ENCODE measurements at regions not wholly inside any gene's neighbourhood (a gene's known extent, or its start where the extent isn't known, plus 50 kb on each side); places are given as distances from the start of the nearest gene placed in this dataset.

DNA sequence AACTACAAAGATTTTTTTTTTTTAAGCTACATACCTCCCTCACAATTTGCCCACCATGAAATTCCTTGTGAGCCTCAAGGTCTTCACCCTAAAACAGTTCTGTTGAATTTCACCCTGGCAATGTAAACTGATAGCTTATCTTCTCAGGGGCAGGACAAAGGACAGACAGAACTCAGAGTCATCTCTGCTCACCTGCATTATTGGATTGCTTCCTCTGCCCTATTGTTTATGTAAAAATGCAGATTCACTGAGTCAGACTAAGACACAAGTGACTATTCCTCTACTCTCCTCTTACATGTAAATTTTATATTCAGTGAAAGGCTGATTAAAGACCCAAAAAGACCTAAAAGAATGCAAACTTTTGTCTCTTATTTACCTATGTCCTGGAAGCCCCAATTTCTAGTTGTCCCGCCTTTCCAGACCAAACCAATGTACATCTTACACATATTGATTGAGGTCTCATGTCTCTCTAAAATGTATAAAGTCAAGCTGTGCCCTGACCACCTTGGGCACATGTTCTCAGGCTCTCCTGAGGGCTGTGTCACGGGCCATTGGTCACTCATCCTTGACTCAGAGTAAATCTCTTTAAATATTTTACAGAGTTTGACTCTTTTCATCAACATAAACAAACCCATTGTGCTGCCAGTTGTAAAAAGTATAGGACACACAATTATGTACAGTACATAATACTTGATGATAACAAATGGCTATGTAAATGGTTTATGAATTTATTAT is 440.2 kb downstream of the HTR7 start:
- H3K4me3 ChIP-seq (ENCODE audit: low read depth, low read length): no peak overlapping the region
- DNase-seq (ENCODE audit: low read depth): no peak

- H3K4me3 ChIP-seq (ENCODE audit: low read depth, low read length): no peak overlapping the region
- DNase-seq (ENCODE audit: low read depth): peak; percentile 88
These were observed 438.8 kb downstream of the HTR7 start for GRCh38 chr10:90418869-90419652.

DNA sequence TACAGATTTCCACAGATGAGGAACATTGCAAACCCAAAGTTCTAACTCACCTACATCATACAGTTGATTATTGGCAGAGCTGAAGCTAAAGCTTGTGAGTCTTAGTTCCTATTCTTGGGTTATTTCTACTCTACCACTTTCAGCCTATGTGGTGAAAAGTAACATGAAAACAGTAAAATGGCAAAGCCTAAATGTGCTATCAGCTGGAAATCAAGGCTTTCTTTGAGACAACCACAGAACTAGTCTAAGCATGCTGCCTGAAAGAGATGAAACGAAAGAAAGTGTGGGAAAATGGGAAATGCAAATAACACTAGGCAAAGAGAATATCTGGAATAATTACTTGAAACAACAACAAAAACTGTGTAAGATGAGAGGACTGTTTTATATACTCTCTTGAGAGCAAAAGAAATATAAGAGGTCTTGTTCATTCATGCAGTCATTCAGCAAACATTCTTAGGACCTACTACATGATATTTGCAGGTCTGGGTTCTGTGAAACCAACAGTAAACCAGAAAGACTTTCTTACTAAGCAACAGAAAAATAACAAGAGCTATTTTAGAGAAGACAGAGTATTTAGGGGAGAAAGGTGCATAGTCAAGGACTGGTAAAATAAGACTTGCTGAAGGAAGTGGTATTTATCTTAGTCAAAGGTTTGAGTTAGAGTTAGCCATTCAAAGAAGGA is 437.1 kb downstream of the HTR7 start:
- no peak overlapping the region for H3K4me3 ChIP-seq (ENCODE audit: low read depth, low read length)
- DNase-seq (ENCODE audit: low read depth): no peak

DNA sequence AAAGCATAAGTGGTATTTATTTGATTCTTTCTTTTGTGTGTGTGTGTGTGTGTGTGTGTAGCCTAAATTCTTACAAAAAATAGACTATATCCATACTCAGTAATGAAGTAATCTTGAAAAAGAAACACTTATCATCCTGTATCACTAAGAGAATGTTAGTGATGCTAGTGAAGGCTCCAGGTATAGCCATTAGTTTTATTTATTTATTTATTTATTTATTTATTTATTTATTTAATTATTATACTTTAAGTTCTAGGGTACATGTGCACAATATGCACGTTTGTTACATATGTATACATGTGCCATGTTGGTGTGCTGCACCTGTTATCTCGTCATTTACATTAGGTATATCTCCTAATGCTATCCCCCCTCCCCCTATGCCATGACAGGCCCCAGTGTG is 436.0 kb downstream of the HTR7 start:
- DNase-seq (ENCODE audit: low read depth): no peak
- H3K4me3 ChIP-seq (ENCODE audit: low read depth, low read length): no peak overlapping the region

GRCh38 chr10:90424730-90425129 is 433.1 kb downstream of the HTR7 start:
- no peak overlapping the region for H3K4me3 ChIP-seq (ENCODE audit: low read depth, low read length)
- no peak for DNase-seq (ENCODE audit: low read depth)

DNA sequence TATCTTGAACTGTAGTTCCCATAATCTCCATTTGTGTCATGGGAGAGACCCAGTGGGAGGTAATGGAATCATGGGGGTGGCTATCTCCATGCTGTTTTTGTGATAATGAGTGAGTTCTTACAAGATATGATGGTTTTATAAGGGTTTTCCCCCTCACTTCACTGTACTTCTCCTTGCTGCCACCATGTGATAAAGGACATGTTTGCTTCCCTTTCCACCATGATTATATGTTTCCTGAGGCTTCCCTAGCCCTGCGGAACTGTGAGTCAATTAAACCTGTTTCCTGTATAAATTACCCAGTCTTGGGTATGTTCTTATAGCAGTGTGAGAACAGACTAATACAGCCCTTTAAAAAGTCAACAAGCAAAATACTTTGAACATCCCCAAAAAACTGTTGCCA is 427.7 kb downstream of the HTR7 start:
- H3K4me3 ChIP-seq (ENCODE audit: low read depth, low read length): no peak overlapping the region
- DNase-seq (ENCODE audit: low read depth): no peak

DNA sequence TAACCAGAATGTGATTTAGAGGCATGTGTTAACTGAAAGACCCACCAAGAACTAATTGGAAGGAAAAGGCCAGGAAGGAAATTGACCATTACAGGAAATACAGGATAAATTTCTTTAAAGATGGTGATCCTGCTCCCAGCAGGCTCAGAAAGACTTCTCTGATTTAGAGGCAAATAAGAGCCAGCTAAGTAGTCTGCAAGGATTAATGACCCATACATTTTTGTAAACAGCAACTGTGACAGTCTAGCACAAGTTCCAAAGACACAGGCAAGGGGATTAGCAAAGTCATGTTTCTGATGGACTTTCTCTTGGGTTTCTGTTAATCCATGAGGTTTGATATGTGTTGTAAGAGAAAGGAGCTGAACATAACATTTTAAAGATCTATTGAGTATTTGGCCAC is 425.0 kb downstream of the HTR7 start:
- no peak overlapping the region for H3K4me3 ChIP-seq (ENCODE audit: low read depth, low read length)
- DNase-seq (ENCODE audit: low read depth): no peak

GRCh38 chr10:90435296-90435695 is 422.5 kb downstream of the HTR7 start:
- H3K4me3 ChIP-seq (ENCODE audit: low read depth, low read length): no peak overlapping the region
- DNase-seq (ENCODE audit: low read depth): no peak

- no peak for DNase-seq (ENCODE audit: low read depth)
- H3K4me3 ChIP-seq (ENCODE audit: low read depth, low read length): no peak overlapping the region
These were observed 420.4 kb downstream of the HTR7 start for GRCh38 chr10:90437452-90437851.

GRCh38 chr10:90440870-90441269 is 417.0 kb downstream of the HTR7 start:
- H3K4me3 ChIP-seq (ENCODE audit: low read depth, low read length): no peak overlapping the region
- no peak for DNase-seq (ENCODE audit: low read depth)

- no peak for DNase-seq (ENCODE audit: low read depth)
These were observed 414.5 kb downstream of the HTR7 start for GRCh38 chr10:90443342-90443741.

DNA sequence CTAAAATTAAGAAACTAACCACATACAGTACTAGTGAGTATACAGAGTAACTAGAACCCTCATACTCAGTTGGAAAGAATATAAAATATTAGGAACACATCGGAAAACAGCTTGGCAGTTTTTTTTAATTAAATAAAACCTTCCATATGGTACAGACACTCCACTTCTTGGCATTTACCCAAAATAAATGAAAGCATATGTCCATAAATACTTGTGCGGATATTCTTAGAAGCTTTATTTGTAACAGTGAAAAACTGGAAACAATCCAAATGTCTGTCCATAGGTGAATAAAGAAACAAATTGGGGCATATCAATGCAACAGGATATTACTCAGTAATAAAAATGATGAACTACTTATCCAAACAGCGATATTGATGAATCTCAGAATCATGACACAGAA is 410.0 kb downstream of the HTR7 start:
- DNase-seq (ENCODE audit: low read depth): no peak
- no peak overlapping the region for H3K4me3 ChIP-seq (ENCODE audit: low read depth, low read length)

More at GRCh38 chr10:90443342-90443741, 414.5 kb downstream of the HTR7 start:
- H3K4me3 ChIP-seq (ENCODE audit: low read depth, low read length): no peak overlapping the region

GRCh38 chr10:90450797-90451196 is 407.0 kb downstream of the HTR7 start:
- H3K4me3 ChIP-seq (ENCODE audit: low read depth, low read length): no peak overlapping the region

DNA sequence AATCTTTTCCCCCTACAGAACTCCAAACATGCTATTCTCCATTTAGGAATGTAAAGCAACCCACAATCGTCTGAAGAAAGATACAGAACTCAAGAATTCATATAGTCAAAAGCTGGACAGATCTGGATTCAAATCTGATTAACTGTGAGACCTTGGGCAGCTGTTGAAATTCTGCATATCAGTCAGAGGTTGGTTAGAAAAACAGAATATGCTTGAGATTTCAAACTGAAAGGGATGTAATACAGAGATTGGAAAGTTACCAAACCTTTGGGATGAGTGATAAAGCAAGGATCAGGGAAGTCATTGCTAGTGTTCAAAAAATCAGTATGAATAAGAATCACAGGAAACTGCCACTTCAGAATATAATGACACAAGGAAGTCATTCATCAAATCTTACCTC is 406.6 kb downstream of the HTR7 start:
- no peak overlapping the region for H3K4me3 ChIP-seq (ENCODE audit: low read depth, low read length)
- peak; percentile 13 for DNase-seq (ENCODE audit: low read depth)

More at GRCh38 chr10:90450797-90451196, 407.0 kb downstream of the HTR7 start:
- DNase-seq (ENCODE audit: low read depth): no peak

- no peak for DNase-seq (ENCODE audit: low read depth)
These were observed 399.8 kb downstream of the HTR7 start for GRCh38 chr10:90458054-90458453.

DNA sequence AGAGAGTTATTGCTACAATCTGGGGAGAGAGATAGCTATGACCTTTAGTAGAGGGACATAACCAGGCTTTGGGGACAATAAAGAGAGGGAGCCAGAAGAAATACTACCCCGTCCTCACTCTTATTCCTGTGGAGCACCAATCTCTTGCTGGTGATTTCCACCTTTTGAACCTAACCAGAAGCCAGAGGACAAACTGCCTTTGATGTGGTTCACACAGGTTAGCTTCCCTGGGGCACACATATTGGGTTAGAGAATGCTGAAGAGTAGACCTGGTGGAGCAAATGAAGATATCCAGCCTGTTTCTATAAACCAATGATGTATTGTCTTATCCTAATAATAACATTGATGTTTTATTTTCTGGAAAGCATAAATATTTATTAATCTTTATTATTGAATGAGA is 399.3 kb downstream of the HTR7 start:
- no peak overlapping the region for H3K4me3 ChIP-seq (ENCODE audit: low read depth, low read length)
- no peak for DNase-seq (ENCODE audit: low read depth)

More at GRCh38 chr10:90458054-90458453, 399.8 kb downstream of the HTR7 start:
- H3K4me3 ChIP-seq (ENCODE audit: low read depth, low read length): no peak overlapping the region

DNA sequence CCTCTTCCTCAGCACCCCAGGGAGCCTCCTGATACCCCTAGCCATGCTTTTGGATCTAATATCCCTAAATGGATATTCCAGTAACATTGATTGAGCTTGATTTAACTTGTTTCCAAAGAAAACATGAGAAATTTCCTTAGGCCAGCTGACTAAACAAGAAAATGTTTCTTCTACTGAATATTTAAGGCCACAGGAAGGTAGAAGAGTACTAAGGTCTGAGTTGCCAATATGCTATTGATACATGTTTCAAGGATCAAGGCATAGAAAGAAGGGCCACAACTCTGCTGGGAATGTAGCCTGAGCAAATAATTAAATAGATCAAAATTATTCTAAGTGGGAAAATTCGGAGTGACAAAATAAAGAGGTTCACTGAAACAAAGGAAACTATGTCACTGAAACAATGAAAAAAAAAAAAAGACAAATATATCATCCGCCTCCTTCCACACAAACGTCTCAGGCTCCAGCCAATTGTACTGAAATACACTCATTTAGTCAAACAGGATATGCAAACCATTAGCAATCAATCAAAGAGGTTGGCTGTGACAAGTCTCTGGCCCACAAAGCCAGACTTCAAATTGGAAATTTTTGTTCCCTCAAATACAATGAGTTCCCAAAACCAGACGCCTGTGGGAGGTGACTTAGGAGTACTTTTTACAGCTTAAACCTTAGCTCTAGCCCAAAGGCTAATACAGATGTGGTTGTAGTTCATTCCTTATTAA is 396.2 kb downstream of the HTR7 start:
- no peak overlapping the region for H3K4me3 ChIP-seq (ENCODE audit: low read depth, low read length)
- no peak for DNase-seq (ENCODE audit: low read depth)

DNA sequence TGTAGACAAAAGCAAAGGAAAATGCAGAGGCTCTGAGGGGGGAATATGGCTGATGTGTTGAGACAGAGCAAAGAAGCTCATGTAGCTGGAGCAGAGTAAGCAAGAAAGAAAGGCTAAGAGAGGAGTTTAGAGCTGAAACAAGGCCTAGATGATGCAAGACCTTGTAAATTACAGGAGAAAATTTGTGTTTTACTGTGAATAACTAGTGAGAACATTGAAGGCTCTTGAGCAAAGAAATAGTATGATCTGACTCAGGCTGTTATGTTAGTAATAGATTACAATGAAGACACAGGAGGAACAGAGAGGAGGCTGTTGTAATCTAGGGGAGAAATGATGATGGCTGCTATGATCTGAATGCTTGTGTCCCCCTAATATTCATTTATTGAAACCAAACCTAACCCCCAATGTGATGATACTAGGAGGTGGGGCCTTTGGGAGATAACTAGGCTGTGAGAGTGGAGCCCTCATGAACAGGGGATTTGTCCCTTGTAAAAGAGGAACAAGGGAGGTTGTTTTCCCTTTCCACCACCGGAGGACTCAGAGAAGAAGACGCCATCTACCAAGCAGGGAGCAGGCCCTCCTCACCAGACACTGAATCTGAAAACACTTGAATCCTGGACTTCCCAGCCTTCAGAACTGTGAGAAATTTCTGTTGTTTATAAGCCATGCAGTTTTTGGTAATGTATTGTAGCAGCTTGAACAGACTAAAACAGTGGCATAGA is 394.9 kb downstream of the HTR7 start:
- no peak overlapping the region for H3K4me3 ChIP-seq (ENCODE audit: low read depth, low read length)
- DNase-seq (ENCODE audit: low read depth): peak; percentile 56

- DNase-seq (ENCODE audit: low read depth): no peak
- no peak overlapping the region for H3K4me3 ChIP-seq (ENCODE audit: low read depth, low read length)
These were observed 393.5 kb downstream of the HTR7 start for GRCh38 chr10:90464329-90464728.

All from skeletal muscle cell (primary cell).